A549 (cell line): ENCODE measurements at regions not wholly inside any gene's neighbourhood (a gene's known extent, or its start where the extent isn't known, plus 50 kb on each side); places are given as distances from the start of the nearest gene placed in this dataset.

Experiments used
- EP300 ChIP-seq, 2 experiments: fragments of >200 bp; sonication (Bioruptor Twin); formaldehyde crosslinking; IDR thresholded peaks; 2 replicates in 1 of 2; 3 replicates in 1 of 2; pipeline ENCODE4 v1.6.1; 2016 to 2017
- HDAC2 ChIP-seq: fragments of 200-600 bp; sonication (generic); IDR thresholded peaks from 2 replicates; pipeline ENCODE4 v1.6.1; 2016
- POLR2A ChIP-seq: IDR thresholded peaks from 2 replicates; pipeline ENCODE4 v1.6.1; 2012; ENCODE audit warnings: mild to moderate bottlenecking, low read length
- ZSCAN20 ChIP-seq: fragments of 250-450 bp; sonication (Bioruptor Pico); IDR thresholded peaks from 2 replicates; pipeline ENCODE4 v1.8.0; 2022; ENCODE audit warnings: mild to moderate bottlenecking, moderate library complexity
- TF ChIP-seq, protein P1 (sequence below): fragments of >200 bp; sonication (Bioruptor Twin); formaldehyde crosslinking; IDR thresholded peaks from 3 replicates; pipeline ENCODE4 v1.5.1; 2016

DNA sequence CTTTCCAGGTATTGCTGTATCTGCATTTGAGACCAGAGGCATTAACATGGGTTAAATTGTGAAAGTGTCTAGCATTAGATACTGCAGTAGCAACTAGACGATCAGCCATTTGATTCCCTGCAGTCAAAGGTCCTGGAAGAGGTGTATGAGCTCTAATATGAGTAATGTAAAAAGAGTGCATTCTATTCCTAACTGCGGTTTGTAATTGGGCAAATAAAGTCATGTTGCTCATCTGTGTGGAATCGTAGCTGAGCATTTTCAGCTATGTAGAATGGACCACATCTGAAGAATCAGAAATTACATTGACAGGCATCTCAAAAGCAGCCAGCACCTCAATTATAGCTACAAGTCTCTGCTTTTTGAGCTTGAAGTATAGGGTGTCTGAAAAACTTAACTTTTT is 157.6 kb downstream of the ZNF518B start:
- TF ChIP-seq ZSCAN20 (CRISPR knock-in tag) (no peak), POLR2A (no peak), EP300 (IDR thresholded peaks at IDR 0.05) (no peak), HDAC2 (no peak)
- TF ChIP-seq, protein P1, sequence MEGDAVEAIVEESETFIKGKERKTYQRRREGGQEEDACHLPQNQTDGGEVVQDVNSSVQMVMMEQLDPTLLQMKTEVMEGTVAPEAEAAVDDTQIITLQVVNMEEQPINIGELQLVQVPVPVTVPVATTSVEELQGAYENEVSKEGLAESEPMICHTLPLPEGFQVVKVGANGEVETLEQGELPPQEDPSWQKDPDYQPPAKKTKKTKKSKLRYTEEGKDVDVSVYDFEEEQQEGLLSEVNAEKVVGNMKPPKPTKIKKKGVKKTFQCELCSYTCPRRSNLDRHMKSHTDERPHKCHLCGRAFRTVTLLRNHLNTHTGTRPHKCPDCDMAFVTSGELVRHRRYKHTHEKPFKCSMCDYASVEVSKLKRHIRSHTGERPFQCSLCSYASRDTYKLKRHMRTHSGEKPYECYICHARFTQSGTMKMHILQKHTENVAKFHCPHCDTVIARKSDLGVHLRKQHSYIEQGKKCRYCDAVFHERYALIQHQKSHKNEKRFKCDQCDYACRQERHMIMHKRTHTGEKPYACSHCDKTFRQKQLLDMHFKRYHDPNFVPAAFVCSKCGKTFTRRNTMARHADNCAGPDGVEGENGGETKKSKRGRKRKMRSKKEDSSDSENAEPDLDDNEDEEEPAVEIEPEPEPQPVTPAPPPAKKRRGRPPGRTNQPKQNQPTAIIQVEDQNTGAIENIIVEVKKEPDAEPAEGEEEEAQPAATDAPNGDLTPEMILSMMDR = no peak
